ENCODE measurements at regions not wholly inside any gene's neighbourhood (a gene's known extent, or its start where the extent isn't known, plus 50 kb on each side); places are given as distances from the start of the nearest gene placed in this dataset.

- Mint-ChIP-seq H3K9me3 (peaks cover 21% of the 10 kb centered on the region), H3K36me3 (ENCODE audit: low read depth) (peaks cover 5% of the 10 kb centered on the region), H3K27ac (no peak overlapping the region), H3K27me3 (ENCODE audit: low read depth, poor library complexity) (no peaks in the 10 kb centered on the region), H3K4me1 (peaks cover 6% of the 10 kb centered on the region), H3K4me3 (no peak overlapping the region)
- no peak for DNase-seq
- no peak for TF ChIP-seq CTCF (IDR thresholded peaks at IDR 0.05)
Measured at GRCh38 chr12:91901381-91902074, 244.1 kb downstream of the BTG1 start.

GRCh38 chr12:91900971-91901370 is 244.7 kb downstream of the BTG1 start:
- Mint-ChIP-seq H3K4me3 (no peak overlapping the region), H3K27ac (no peak overlapping the region), H3K4me1 (peaks cover 9% of the 10 kb centered on the region), H3K9me3 (peaks cover 21% of the 10 kb centered on the region), H3K36me3 (ENCODE audit: low read depth) (peaks cover 5% of the 10 kb centered on the region), H3K27me3 (ENCODE audit: low read depth, poor library complexity) (no peaks in the 10 kb centered on the region)
- no peak for TF ChIP-seq CTCF (IDR thresholded peaks at IDR 0.05)
- no peak for DNase-seq

DNA sequence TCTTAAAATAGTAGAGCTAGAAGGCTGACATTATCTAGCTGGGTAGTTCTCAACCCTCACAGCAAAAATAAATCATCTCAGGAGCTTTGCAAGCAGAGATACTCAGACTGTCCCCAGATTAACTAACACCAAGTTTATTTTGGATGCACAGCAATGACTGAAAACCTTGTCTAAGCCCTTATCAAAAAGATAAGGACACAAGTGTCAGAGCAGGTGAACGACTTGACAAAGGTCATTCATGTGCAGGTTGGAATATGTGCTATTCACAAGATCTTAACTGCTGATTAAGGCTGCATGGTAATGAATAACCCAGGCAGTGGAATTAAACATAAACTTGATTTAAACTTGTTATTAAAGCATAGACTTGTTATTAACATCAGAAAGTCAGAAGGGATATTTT is 246.6 kb downstream of the BTG1 start:
- Mint-ChIP-seq H3K27ac (no peak overlapping the region), H3K27me3 (ENCODE audit: low read depth, poor library complexity) (no peaks in the 10 kb centered on the region), H3K4me1 (peaks cover 10% of the 10 kb centered on the region), H3K9me3 (peaks cover 21% of the 10 kb centered on the region), H3K4me3 (no peak overlapping the region), H3K36me3 (ENCODE audit: low read depth) (peaks cover 5% of the 10 kb centered on the region)
- no peak for DNase-seq
- no peak for TF ChIP-seq CTCF (IDR thresholded peaks at IDR 0.05)

DNA sequence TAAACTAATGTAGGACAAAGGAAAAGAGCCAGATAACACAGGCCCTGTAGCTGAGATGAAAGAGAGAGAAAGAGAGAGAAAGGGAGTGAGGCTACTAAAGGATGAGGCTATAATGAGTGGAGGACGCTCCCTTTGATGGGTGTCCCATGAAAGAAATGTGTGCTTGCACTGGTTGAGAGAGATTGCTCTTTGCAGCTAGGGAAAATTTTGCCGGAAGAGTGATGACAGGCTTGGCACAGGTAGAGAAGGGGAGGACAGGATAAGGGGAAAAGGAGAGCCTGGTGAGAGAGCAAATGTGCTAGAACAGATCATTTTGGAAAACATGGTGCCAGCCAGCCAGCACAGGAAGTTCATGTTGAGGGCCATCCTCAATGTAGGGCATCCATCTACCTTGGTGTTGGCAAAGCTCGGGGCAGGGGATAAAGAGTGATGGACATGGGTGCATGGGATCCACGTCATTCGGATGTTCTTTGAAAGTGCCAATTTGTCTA is 248.6 kb downstream of the BTG1 start:
- Mint-ChIP-seq H3K9me3 (peaks cover 14% of the 10 kb centered on the region), H3K4me1 (peaks cover 13% of the 10 kb centered on the region), H3K27ac (no peak overlapping the region), H3K36me3 (ENCODE audit: low read depth) (peaks cover 5% of the 10 kb centered on the region), H3K27me3 (ENCODE audit: low read depth, poor library complexity) (no peaks in the 10 kb centered on the region), H3K4me3 (no peak overlapping the region)
- TF ChIP-seq CTCF (IDR thresholded peaks at IDR 0.05): no peak
- no peak for DNase-seq

- no peak for TF ChIP-seq CTCF (IDR thresholded peaks at IDR 0.05)
- H3K27me3 Mint-ChIP-seq (ENCODE audit: low read depth, poor library complexity): no peaks in the 10 kb centered on the region
- no peak overlapping the region for H3K27ac Mint-ChIP-seq
- DNase-seq: no peak
- H3K4me3 Mint-ChIP-seq: no peak overlapping the region
- peaks cover 16% of the 10 kb centered on the region for H3K4me1 Mint-ChIP-seq
- peaks cover 5% of the 10 kb centered on the region for H3K36me3 Mint-ChIP-seq (ENCODE audit: low read depth)
- H3K9me3 Mint-ChIP-seq: peaks cover 8% of the 10 kb centered on the region
Measured at GRCh38 chr12:91896286-91897024, 249.2 kb downstream of the BTG1 start.

Measured in nephron progenitor cell (in vitro differentiated cells).